Astrocyte of the spinal cord (primary cell): ENCODE measurements at regions not wholly inside any gene's neighbourhood (a gene's known extent, or its start where the extent isn't known, plus 50 kb on each side); places are given as distances from the start of the nearest gene placed in this dataset.

Experiments used
- DNase-seq: peaks from one replicate; pipeline ENCODE4 v3.0.0; 2011; ENCODE audit warnings: low read depth, low spot score
- H3K4me3 ChIP-seq: 2 replicates; pipeline ENCODE4 v1.5.1; 2011; ENCODE audit warnings: low read depth, mild to moderate bottlenecking, low read length, moderate library complexity
- in situ Hi-C: cut with HindIII; loops from 2 replicates; pipeline ENCODE4 v1.10.0; 2017; ENCODE audit warnings: low sequenced_read_pairs
- TF ChIP-seq, protein P1 (sequence below): IDR thresholded peaks from 2 replicates; pipeline ENCODE4 v1.5.1; 2012; ENCODE audit warnings: low read depth, mild to moderate bottlenecking, low read length, inconsistent platforms

DNA sequence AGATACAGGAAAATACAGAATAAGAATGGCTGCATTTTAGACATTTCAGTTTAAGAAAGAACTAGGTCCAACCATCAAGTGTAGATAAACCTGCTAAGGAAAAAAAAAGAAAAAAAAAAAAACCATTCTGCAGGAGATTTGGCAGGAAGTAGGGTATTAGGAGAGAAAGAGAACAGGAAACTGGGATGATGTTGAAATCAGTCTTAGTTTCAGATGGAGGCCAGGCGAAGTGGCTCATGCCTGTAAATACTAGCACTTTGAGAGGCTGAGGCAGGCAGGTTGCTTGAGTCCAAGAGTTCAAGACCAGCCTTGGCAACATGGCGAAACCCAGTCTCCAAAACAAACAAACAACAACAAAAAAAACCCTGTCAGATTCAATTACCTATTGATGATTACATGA is 120.2 kb downstream of the RAB11FIP2 start:
- no peak for DNase-seq
- H3K4me3 ChIP-seq, result no peak overlapping the region
- in situ Hi-C loops, result no loop called here

DNA sequence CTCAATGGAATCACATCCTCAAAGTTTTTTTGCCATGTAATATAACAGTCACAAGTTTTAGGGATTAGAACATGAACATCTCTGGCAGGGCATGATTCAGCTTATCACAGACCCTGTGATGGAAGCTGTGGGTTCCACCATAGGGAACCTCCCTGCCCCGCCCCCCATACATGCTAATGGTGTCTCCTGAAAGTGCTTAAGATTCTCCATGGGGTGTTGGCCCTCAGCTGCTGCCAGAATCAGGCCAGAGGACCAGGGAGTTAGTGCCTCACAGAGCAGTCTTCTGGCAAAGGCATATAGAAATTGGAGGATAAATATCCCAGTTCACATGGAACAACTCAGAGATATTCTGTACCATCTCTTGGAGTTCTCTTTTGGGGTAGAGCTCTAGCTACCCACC is 119.4 kb downstream of the RAB11FIP2 start:
- no peak for DNase-seq
- in situ Hi-C loops, result no loop called here
- TF ChIP-seq, protein P1, sequence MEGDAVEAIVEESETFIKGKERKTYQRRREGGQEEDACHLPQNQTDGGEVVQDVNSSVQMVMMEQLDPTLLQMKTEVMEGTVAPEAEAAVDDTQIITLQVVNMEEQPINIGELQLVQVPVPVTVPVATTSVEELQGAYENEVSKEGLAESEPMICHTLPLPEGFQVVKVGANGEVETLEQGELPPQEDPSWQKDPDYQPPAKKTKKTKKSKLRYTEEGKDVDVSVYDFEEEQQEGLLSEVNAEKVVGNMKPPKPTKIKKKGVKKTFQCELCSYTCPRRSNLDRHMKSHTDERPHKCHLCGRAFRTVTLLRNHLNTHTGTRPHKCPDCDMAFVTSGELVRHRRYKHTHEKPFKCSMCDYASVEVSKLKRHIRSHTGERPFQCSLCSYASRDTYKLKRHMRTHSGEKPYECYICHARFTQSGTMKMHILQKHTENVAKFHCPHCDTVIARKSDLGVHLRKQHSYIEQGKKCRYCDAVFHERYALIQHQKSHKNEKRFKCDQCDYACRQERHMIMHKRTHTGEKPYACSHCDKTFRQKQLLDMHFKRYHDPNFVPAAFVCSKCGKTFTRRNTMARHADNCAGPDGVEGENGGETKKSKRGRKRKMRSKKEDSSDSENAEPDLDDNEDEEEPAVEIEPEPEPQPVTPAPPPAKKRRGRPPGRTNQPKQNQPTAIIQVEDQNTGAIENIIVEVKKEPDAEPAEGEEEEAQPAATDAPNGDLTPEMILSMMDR, result no peak
- H3K4me3 ChIP-seq, result no peak overlapping the region

More for the DNA sequence above, 120.2 kb downstream of the RAB11FIP2 start:
- TF ChIP-seq, protein P1, result no peak

DNA sequence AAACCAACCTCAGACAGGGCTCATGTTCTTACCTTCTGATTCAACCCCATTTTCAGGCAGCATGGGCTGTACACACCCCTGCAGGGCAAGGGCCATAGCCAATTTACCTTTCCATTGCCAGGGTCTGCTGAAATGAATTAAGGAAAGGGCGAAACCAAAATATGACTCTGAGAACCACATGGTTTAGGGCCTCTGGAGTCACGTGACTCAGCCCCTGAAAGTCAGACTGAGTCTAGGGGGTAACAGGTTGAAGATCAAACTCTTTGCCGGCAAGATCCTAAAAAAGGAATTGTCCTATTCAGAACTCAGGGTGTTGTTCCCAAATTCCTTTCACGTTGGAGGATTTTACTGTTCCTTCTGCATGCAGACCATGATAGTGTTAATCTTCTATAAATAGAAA is 118.9 kb downstream of the RAB11FIP2 start:
- in situ Hi-C loops, result no loop called here
- H3K4me3 ChIP-seq, result no peak overlapping the region
- no peak for DNase-seq
- TF ChIP-seq, protein P1, result no peak

DNA sequence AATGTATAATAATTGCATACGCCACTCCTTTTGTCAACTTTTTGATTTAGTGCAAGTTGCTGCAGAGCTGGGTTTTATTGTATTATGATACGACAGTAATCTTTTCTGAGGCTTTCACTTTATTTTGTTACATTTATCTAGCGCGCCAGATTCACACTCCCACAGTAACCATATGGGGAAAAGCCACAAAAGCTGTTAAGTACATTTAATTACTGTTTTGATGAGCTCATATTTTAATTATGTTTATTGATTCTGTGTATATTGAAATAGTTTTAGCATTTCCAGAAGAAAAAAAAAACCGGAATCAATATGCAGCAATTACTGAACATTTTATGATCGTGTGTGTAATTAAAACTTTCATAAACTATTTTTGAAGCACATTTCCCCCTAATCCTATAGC is 118.5 kb downstream of the RAB11FIP2 start:
- in situ Hi-C loops, result no loop called here
- no peak for DNase-seq

DNA sequence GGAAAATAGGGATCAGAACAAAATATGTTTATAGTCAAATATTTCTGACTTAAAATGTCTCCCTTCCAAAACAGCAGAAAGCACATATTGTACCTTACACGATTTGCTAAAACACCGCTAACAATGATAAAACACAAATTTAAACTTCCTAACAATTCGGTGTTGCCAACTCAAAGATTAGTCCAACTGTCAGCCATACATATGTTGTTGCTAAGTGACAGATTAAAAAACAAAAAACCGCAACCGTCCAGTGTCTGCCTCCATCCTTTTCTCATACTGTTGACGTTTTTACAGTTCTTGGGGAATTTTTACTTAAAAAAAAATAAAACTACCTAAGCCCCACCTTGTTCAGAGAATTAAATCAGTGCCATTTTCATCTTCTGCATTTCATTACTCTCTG is 118.0 kb downstream of the RAB11FIP2 start:
- no peak for DNase-seq
- no peak overlapping the region for H3K4me3 ChIP-seq
- in situ Hi-C loops, result no loop called here
- TF ChIP-seq, protein P1, result no peak

More for the DNA sequence above, 118.5 kb downstream of the RAB11FIP2 start:
- H3K4me3 ChIP-seq, result no peak overlapping the region
- TF ChIP-seq, protein P1, result no peak

DNA sequence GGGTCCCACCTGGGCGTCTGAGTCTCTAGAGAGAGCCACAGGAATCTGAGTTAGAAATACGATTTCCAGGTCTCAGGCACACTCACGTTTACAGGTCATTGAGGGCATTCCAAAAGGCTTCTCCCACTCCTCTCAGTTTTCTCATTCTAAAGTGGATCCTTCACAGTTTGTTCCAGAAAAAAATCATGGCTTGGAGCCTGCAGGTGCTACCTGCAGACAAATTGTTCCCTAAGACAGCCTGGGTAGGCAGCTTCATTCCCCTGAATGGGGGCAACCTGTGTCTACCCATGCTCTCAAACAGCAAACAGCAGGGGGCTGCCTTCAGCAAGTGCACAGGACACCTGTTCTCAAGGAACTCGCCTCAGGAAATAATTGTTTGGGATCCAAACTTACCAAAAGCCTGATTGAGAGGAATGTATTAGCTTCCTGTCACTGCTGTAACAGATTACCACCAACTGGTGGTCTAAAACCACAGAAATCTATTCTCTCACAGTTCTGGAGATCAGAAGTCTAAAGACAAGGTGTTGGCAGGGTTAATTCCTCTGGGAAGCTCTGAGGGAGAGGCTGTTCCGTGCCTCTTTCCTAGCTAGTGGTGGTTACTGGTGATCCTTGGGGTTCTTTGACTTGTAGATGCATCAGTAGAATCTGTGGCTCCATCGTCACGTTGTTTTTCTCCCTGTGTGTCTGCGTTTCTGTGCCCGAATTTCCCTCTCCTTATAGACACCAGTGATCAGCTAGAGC is 117.2 kb downstream of the RAB11FIP2 start:
- in situ Hi-C loops, result no loop called here
- H3K4me3 ChIP-seq, result no peak overlapping the region
- DNase-seq, result no peak
- TF ChIP-seq, protein P1, result no peak
